H1 (cell line): ENCODE measurements at regions not wholly inside any gene's neighbourhood (a gene's known extent, or its start where the extent isn't known, plus 50 kb on each side); places are given as distances from the start of the nearest gene placed in this dataset.
"Not testable (repeated sequence)": the region's sequence is repeated elsewhere in the genome, so short reads cannot be mapped to it uniquely, and the experiment has no call there.

Experiments used
- CTCF ChIA-PET: fragments of 300-600 bp; sonication (Branson Sonifier 250); formaldehyde crosslinking; loops from one replicate; lab custom pipeline; 2021; ENCODE audit not compliant: partially characterized antibody; lab: Charles Lee
- POLR2A ChIA-PET: fragments of 300-600 bp; sonication (Branson Sonifier 250); formaldehyde crosslinking; loops from one replicate; lab custom pipeline; 2021; ENCODE audit warnings: inconsistent platforms; ENCODE audit not compliant: partially characterized antibody; lab: Charles Lee
- DNase-seq, 2 experiments: peaks; one replicate each; pipeline versions ENCODE4 v3.0.0 to v3.0.0-alpha.2; 2010 to 2022; ENCODE audit warnings: low spot score in 2 of 2, low read depth in 1 of 2, mixed read lengths in 1 of 2
- FAIRE-seq: peaks from 2 replicates; lab custom pipeline; 2011; peaks lifted over from hg19 to GRCh38; lab: Jason Lieb, UNC
- H2AFZ ChIP-seq: 2 replicates; pipeline ENCODE4 v1.8.1; 2012; ENCODE audit warnings: low read length, inconsistent platforms
- H2AK5ac ChIP-seq: 2 replicates; pipeline ENCODE4 v1.6.1; 2013; ENCODE audit warnings: low read depth, low read length
- H2BK120ac ChIP-seq: replicated peaks from 2 replicates; pipeline ENCODE3; 2013; ENCODE audit warnings: low read depth, low read length, inconsistent platforms
- H2BK12ac ChIP-seq: 2 replicates; pipeline ENCODE4 v1.6.1; 2013; ENCODE audit warnings: low read depth, low read length
- H2BK15ac ChIP-seq: 2 replicates; pipeline ENCODE4 v1.6.1; 2013; ENCODE audit warnings: low read length
- H2BK20ac ChIP-seq: 2 replicates; pipeline ENCODE4 v1.6.1; 2013; ENCODE audit warnings: low read length
- H2BK5ac ChIP-seq: 2 replicates; pipeline ENCODE4 v1.6.1; 2013; ENCODE audit warnings: low read depth, low read length
- H3K14ac ChIP-seq: 2 replicates; pipeline ENCODE4 v1.6.1; 2013; ENCODE audit warnings: inconsistent platforms; ENCODE audit not compliant: insufficient read length
- H3K18ac ChIP-seq: 2 replicates; pipeline ENCODE4 v1.6.1; 2013; ENCODE audit warnings: low read length; ENCODE audit errors: extremely low read depth
- H3K23ac ChIP-seq: 2 replicates; pipeline ENCODE4 v1.6.1; 2013; ENCODE audit warnings: inconsistent platforms; ENCODE audit not compliant: insufficient read length
- H3K23me2 ChIP-seq: 2 replicates; pipeline ENCODE4 v1.6.1; 2013; ENCODE audit warnings: low read depth, low read length
- H3K27ac ChIP-seq: 2 replicates; pipeline ENCODE4 v1.6.1; 2011; ENCODE audit warnings: low read depth, low read length, inconsistent platforms
- H3K27me3 ChIP-seq, 4 experiments: replicated peaks in 1 of 4; 1 replicate in 1 of 4; 2 replicates in 3 of 4; pipeline versions ENCODE4 v1.6.1 to v1.8.1; 2011 to 2013; ENCODE audit warnings: low read length in 3 of 4, mild to moderate bottlenecking in 3 of 4, inconsistent platforms in 2 of 4, mixed read lengths in 2 of 4, moderate library complexity in 1 of 4; ENCODE audit not compliant: control insufficient read depth in 3 of 4, insufficient read depth in 3 of 4; ENCODE audit errors: extremely low read depth in 1 of 4
- H3K36me3 ChIP-seq, 4 experiments: 2 replicates each; pipeline versions ENCODE4 v1.6.1 to v1.8.1; 2011 to 2013; ENCODE audit warnings: mild to moderate bottlenecking in 4 of 4, low read length in 3 of 4, moderate library complexity in 2 of 4, control low read depth in 1 of 4, inconsistent platforms in 1 of 4; ENCODE audit not compliant: insufficient read depth in 4 of 4, control insufficient read depth in 2 of 4
- H3K4ac ChIP-seq: replicated peaks from 2 replicates; pipeline ENCODE3; 2013; ENCODE audit warnings: low read length, low read depth, mixed read lengths, inconsistent platforms; ENCODE audit not compliant: insufficient read length
- H3K4me1 ChIP-seq, 4 experiments: replicated peaks in 1 of 4; 1 replicate in 1 of 4; 2 replicates in 3 of 4; pipeline versions ENCODE4 v1.6.1 to v1.8.1; 2011 to 2013; ENCODE audit warnings: low read length in 3 of 4, inconsistent platforms in 2 of 4, mixed read lengths in 1 of 4; ENCODE audit not compliant: insufficient read depth in 4 of 4, control insufficient read depth in 3 of 4
- H3K4me2 ChIP-seq, 2 experiments: 2 replicates each; pipeline versions ENCODE4 v1.6.1 to v1.8.1; 2011 to 2013; ENCODE audit warnings: low read depth in 2 of 2, low read length in 2 of 2, control low read depth in 1 of 2, inconsistent platforms in 1 of 2, mild to moderate bottlenecking in 1 of 2; ENCODE audit not compliant: insufficient read depth in 1 of 2
- H3K4me3 ChIP-seq, 4 experiments: fragments of 200-600, 300-600 bp in 1 of 4; sonication (generic), shearing (Covaris generic), sonication (Bioruptor Twin) in 1 of 4; 2 replicates each; pipeline versions ENCODE4 v1.5.1 to v1.8.1; 2011 to 2016; ENCODE audit warnings: low read length in 4 of 4, low read depth in 3 of 4, control low read depth in 2 of 4, inconsistent platforms in 2 of 4, mild to moderate bottlenecking in 2 of 4, mixed read lengths in 1 of 4, moderate library complexity in 1 of 4; ENCODE audit not compliant: insufficient read depth in 2 of 4; ENCODE audit errors: extremely low read depth in 1 of 4
- H3K56ac ChIP-seq: replicated peaks from 2 replicates; pipeline ENCODE3; 2013; ENCODE audit warnings: low read depth, mild to moderate bottlenecking, mixed read lengths, low read length, inconsistent platforms; ENCODE audit not compliant: insufficient read length
- H3K79me1 ChIP-seq: 2 replicates; pipeline ENCODE4 v1.6.1; 2013; ENCODE audit warnings: low read depth, low read length, control low read depth
- H3K79me2 ChIP-seq, 2 experiments: 2 replicates each; pipeline versions ENCODE4 v1.6.1 to v1.8.1; 2012 to 2013; ENCODE audit warnings: low read length in 2 of 2, mild to moderate bottlenecking in 2 of 2, inconsistent platforms in 1 of 2; ENCODE audit not compliant: insufficient read depth in 2 of 2, control insufficient read depth in 1 of 2
- H3K9ac ChIP-seq, 4 experiments: replicated peaks in 1 of 4; 1 replicate in 1 of 4; 2 replicates in 3 of 4; pipeline versions ENCODE4 v1.6.1 to v1.8.1; 2011 to 2013; ENCODE audit warnings: low read depth in 3 of 4, low read length in 3 of 4, control low read depth in 2 of 4, mild to moderate bottlenecking in 2 of 4, moderate library complexity in 2 of 4, inconsistent platforms in 1 of 4; ENCODE audit errors: extremely low read depth in 1 of 4
- H3K9me3 ChIP-seq, 2 experiments: 2 replicates each; pipeline versions ENCODE4 v1.6.1 to v1.8.1; 2012 to 2013; ENCODE audit warnings: mild to moderate bottlenecking in 2 of 2, moderate library complexity in 2 of 2, control low read depth in 1 of 2, inconsistent platforms in 1 of 2, low read depth in 1 of 2, low read length in 1 of 2, mixed read lengths in 1 of 2; ENCODE audit not compliant: insufficient read depth in 2 of 2
- H4K20me1 ChIP-seq, 2 experiments: replicated peaks in 1 of 2; 2 replicates each; pipeline versions ENCODE3 to v1.8.1; 2011 to 2013; ENCODE audit warnings: inconsistent platforms in 2 of 2, low read length in 2 of 2, mild to moderate bottlenecking in 1 of 2; ENCODE audit not compliant: insufficient read depth in 2 of 2, control insufficient read depth in 1 of 2
- H4K5ac ChIP-seq: 2 replicates; pipeline ENCODE4 v1.6.1; 2013; ENCODE audit warnings: low read length, low read depth, mixed read lengths, inconsistent platforms; ENCODE audit not compliant: insufficient read length
- H4K8ac ChIP-seq: 2 replicates; pipeline ENCODE4 v1.8.0; 2013; ENCODE audit warnings: mild to moderate bottlenecking, moderate library complexity, low read length, inconsistent platforms; ENCODE audit not compliant: insufficient read depth; ENCODE audit errors: extremely low read depth
- H4K91ac ChIP-seq: replicated peaks from 2 replicates; pipeline ENCODE3; 2013; ENCODE audit warnings: low read length, mixed read lengths, inconsistent platforms; ENCODE audit not compliant: insufficient read length
- WGBS, 2 experiments: shearing (Covaris generic) in 1 of 2; methylation state at CpG; one replicate each; pipeline versions ENCODE4 v1.1.6 to v1.1.7; 2013 to 2015; ENCODE audit warnings: low lambda C conversion rate in 2 of 2, mixed read lengths in 2 of 2, inconsistent platforms in 1 of 2, low coverage in 1 of 2, missing lambda C conversion rate in 1 of 2; ENCODE audit not compliant: insufficient replicate concordance in 2 of 2, insufficient coverage in 1 of 2, insufficient read length in 1 of 2; ENCODE audit errors: extremely low coverage in 1 of 2, missing lambda C conversion rate in 1 of 2; 5-methylcytosine and 5-hydroxymethylcytosine counted together

GRCh38 chr7:91395313-91395712 lies 131.1 kb downstream of the FZD1 start:
- H2BK15ac ChIP-seq: not testable (repeated sequence)

More at GRCh38 chr7:91395313-91395712, 131.1 kb downstream of the FZD1 start:
- not testable (repeated sequence) for H3K36me3 ChIP-seq, H3K56ac ChIP-seq, H3K23ac ChIP-seq, H3K9ac ChIP-seq, H3K23me2 ChIP-seq, H3K18ac ChIP-seq, H3K9me3 ChIP-seq, H4K20me1 ChIP-seq, H3K14ac ChIP-seq, H3K27me3 ChIP-seq, H2BK20ac ChIP-seq, FAIRE-seq, H3K27ac ChIP-seq, H3K4ac ChIP-seq, H4K8ac ChIP-seq, H2BK120ac ChIP-seq, H3K4me1 ChIP-seq, H4K91ac ChIP-seq, DNase-seq, H3K79me1 ChIP-seq, H2BK5ac ChIP-seq, H3K79me2 ChIP-seq, H2AK5ac ChIP-seq, H2BK12ac ChIP-seq, H4K5ac ChIP-seq, H2AFZ ChIP-seq
- 61% methylated on average over 10 of the region's 10 CpGs; no CpG with 5 or more reads in 1 of the 2 experiments for WGBS, 2 experiments
- peak overlapping the region; percentile 28 to 38; a peak in 1 of 4 replicates for H3K4me2 ChIP-seq
- H3K4me3 ChIP-seq: peak overlapping the region in 3 of 4 experiments; percentile 10 to 41 (median 17); a peak in 3 of 8 replicates
- ChIA-PET POLR2A (interaction anchor here (0.6 to 1.2 kb wide), 2 partner anchors 9 to 436 kb away, joined by 3 to 6 read pairs; no protein-coding TSS in a partner anchor), CTCF (interaction anchor here (0.7 to 1.3 kb wide), 3 partner anchors 12 to 108 kb away, joined by 3 to 4 read pairs (median 3); no protein-coding TSS in a partner anchor)
